Endothelial cell of umbilical vein (primary cell): ENCODE measurements at regions not wholly inside any gene's neighbourhood (a gene's known extent, or its start where the extent isn't known, plus 50 kb on each side); places are given as distances from the start of the nearest gene placed in this dataset.

Source experiments
- BruUV-seq: library from RNA; stranded (reverse); fragments of 400-500 nt; replicated peaks from 2 replicates; lab custom pipeline; 2021; lab: Mats Ljungman, UMichigan
- CTCF ChIA-PET: fragments of 300-600, 350-600 bp; sonication (Branson Sonifier 250); formaldehyde crosslinking; loops from one replicate; lab custom pipeline; 2021; ENCODE audit warnings: antibody characterized with exemption, inconsistent platforms; lab: Charles Lee
- POLR2A ChIA-PET: fragments of 300-600, 350-600 bp; sonication (Branson Sonifier 250); formaldehyde crosslinking; loops from one replicate; lab custom pipeline; 2021; ENCODE audit warnings: antibody characterized with exemption, inconsistent platforms; lab: Charles Lee
- DNase-seq: peaks from one replicate; pipeline ENCODE4 v3.0.0-alpha.2; 2011; ENCODE audit warnings: low read depth, low spot score
- FAIRE-seq: peaks from 2 replicates; lab custom pipeline; 2011; peaks lifted over from hg19 to GRCh38; lab: Jason Lieb, UNC
- H2AFZ ChIP-seq: 2 replicates; pipeline ENCODE4 v1.6.0; 2012; ENCODE audit warnings: low read depth, low read length, control low read depth, inconsistent platforms
- H3K27ac ChIP-seq: 2 replicates; pipeline ENCODE4 v1.5.1; 2011; ENCODE audit warnings: low read depth, mild to moderate bottlenecking, control low read depth, low read length, moderate library complexity; ENCODE audit not compliant: insufficient read depth
- H3K27me3 ChIP-seq, 2 experiments: 2 replicates each; pipeline versions ENCODE4 v1.6.0 to v1.6.1; 2011; ENCODE audit warnings: low read length in 2 of 2, mixed read lengths in 1 of 2; ENCODE audit not compliant: control insufficient read depth in 2 of 2, insufficient read depth in 2 of 2
- H3K36me3 ChIP-seq, 2 experiments: 2 replicates in 1 of 2; 3 replicates in 1 of 2; pipeline ENCODE4 v1.5.1; 2011; ENCODE audit warnings: low read length in 2 of 2, mild to moderate bottlenecking in 1 of 2, moderate library complexity in 1 of 2; ENCODE audit not compliant: control insufficient read depth in 2 of 2, insufficient read depth in 2 of 2; ENCODE audit errors: extremely low read depth in 1 of 2
- H3K4me1 ChIP-seq: 3 replicates; pipeline ENCODE4 v1.5.1; 2011; ENCODE audit warnings: mild to moderate bottlenecking, low read length; ENCODE audit not compliant: control insufficient read depth, insufficient read depth; ENCODE audit errors: extremely low read depth
- H3K4me2 ChIP-seq: 2 replicates; pipeline ENCODE4 v1.6.1; 2011; ENCODE audit warnings: low read length, control low read depth, mixed read lengths; ENCODE audit not compliant: insufficient read depth
- H3K4me3 ChIP-seq, 3 experiments: fragments of 200-600 bp in 1 of 3; sonication (generic), shearing (Covaris generic) in 1 of 3; replicated peaks in 1 of 3; 2 replicates each; pipeline ENCODE4 v1.5.1; 2011 to 2016; ENCODE audit warnings: control low read depth in 3 of 3, low read length in 3 of 3, mild to moderate bottlenecking in 2 of 3, inconsistent platforms in 1 of 3, low read depth in 1 of 3, moderate library complexity in 1 of 3; ENCODE audit not compliant: insufficient read depth in 1 of 3
- H3K79me2 ChIP-seq: 2 replicates; pipeline ENCODE4 v1.6.0; 2012; ENCODE audit warnings: low read length, inconsistent platforms; ENCODE audit not compliant: control insufficient read depth, insufficient read depth
- H3K9ac ChIP-seq: replicated peaks from 2 replicates; pipeline ENCODE3; 2011; ENCODE audit warnings: low read length, control low read depth; ENCODE audit not compliant: insufficient read depth; ENCODE audit errors: extremely low read depth
- H3K9me1 ChIP-seq: replicated peaks from 3 replicates; pipeline ENCODE4 v1.6.0; 2011; ENCODE audit warnings: mild to moderate bottlenecking, low read length; ENCODE audit not compliant: control insufficient read depth, insufficient read depth; ENCODE audit errors: extremely low read depth
- H3K9me3 ChIP-seq: replicated peaks from 2 replicates; pipeline ENCODE4 v1.5.1; 2012; ENCODE audit warnings: low read length, inconsistent platforms; ENCODE audit not compliant: control insufficient read depth, insufficient read depth
- H4K20me1 ChIP-seq: replicated peaks from 2 replicates; pipeline ENCODE3; 2011; ENCODE audit warnings: mild to moderate bottlenecking, low read length; ENCODE audit not compliant: control insufficient read depth, insufficient read depth; ENCODE audit errors: extremely low read depth
- EZH2 ChIP-seq: IDR thresholded peaks from 2 replicates; pipeline ENCODE4 v1.6.1; 2012; ENCODE audit warnings: borderline replicate concordance, low read depth, mild to moderate bottlenecking, moderate library complexity, low read length, inconsistent platforms; ENCODE audit not compliant: severe bottlenecking
- FOS ChIP-seq: IDR thresholded peaks from 2 replicates; pipeline ENCODE4 v1.6.1; 2011; ENCODE audit warnings: mild to moderate bottlenecking, low read length, moderate library complexity, borderline replicate concordance; ENCODE audit not compliant: insufficient read depth
- GATA2 ChIP-seq: IDR thresholded peaks from 2 replicates; pipeline ENCODE4 v1.7.0; 2011; ENCODE audit warnings: low read depth, mild to moderate bottlenecking, moderate library complexity, mixed read lengths, low read length; ENCODE audit not compliant: insufficient read length, insufficient read depth
- JUN ChIP-seq: IDR thresholded peaks from 2 replicates; pipeline ENCODE4 v1.6.1; 2011; ENCODE audit warnings: borderline replicate concordance, low read depth; ENCODE audit not compliant: insufficient read length, insufficient read depth
- MYC ChIP-seq: IDR thresholded peaks from one replicate; pipeline ENCODE4 v1.6.1; 2011; ENCODE audit warnings: mild to moderate bottlenecking, low read depth, low read length
- POLR2A ChIP-seq: IDR thresholded peaks from 2 replicates; pipeline ENCODE4 v1.6.1; 2012; ENCODE audit warnings: low read depth, mild to moderate bottlenecking, control low read depth, low read length
- POLR2AphosphoS5 ChIP-seq: IDR thresholded peaks from 2 replicates; pipeline ENCODE4 v1.6.1; 2012; ENCODE audit warnings: low read depth, mild to moderate bottlenecking, control low read depth, low read length, moderate library complexity; ENCODE audit not compliant: insufficient read depth
- dilution Hi-C: fragments of 300-500 bp; cut with MboI; formaldehyde crosslinking; loops from one replicate; pipeline ENCODE4 v1.15.0; 2019; ENCODE audit warnings: low sequenced_read_pairs; ENCODE audit not compliant: extremely low pct_ligation_motif_present
- intact Hi-C: fragments of 100-400 bp; cut with micrococcal nuclease; formaldehyde crosslinking; loops from one replicate; pipeline ENCODE4 v1.10.0; 2022
- TF ChIP-seq, protein P1 (sequence below), 2 donors: IDR thresholded peaks; 1 replicate in 1 of 2; 2 replicates in 1 of 2; pipeline ENCODE4 v1.5.1; 2011; ENCODE audit warnings: low read length in 2 of 2, mild to moderate bottlenecking in 2 of 2, moderate library complexity in 2 of 2, control low read depth in 1 of 2, inconsistent platforms in 1 of 2, low read depth in 1 of 2; ENCODE audit not compliant: insufficient read depth in 1 of 2; ENCODE audit errors: extremely low read depth in 1 of 2

DNA sequence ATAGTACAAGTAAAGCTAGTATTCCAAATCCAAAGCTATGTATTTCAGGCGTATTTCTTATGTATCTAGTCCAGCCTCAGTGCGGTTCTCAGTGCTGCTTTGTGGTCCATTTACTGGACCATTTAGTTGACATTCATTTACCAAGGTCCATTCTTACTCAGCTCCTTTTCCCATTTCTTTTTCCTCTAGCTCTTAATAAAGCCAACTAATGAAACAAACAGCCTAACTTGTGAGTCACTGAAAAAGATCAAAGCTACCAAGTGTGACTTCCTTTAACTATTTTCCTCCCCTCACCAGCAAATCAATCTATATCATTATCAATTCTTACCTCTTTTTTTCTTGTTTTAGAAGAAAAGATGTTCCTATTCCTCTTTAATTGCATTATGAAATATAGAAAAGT lies 64.0 kb downstream of the CYB561 start:
- TF ChIP-seq FOS (peak; percentile 29), EZH2 (no peak), POLR2A (no peak), GATA2 (no peak), POLR2AphosphoS5 (no peak), MYC (no peak), JUN (no peak)
- TF ChIP-seq, protein P1, sequence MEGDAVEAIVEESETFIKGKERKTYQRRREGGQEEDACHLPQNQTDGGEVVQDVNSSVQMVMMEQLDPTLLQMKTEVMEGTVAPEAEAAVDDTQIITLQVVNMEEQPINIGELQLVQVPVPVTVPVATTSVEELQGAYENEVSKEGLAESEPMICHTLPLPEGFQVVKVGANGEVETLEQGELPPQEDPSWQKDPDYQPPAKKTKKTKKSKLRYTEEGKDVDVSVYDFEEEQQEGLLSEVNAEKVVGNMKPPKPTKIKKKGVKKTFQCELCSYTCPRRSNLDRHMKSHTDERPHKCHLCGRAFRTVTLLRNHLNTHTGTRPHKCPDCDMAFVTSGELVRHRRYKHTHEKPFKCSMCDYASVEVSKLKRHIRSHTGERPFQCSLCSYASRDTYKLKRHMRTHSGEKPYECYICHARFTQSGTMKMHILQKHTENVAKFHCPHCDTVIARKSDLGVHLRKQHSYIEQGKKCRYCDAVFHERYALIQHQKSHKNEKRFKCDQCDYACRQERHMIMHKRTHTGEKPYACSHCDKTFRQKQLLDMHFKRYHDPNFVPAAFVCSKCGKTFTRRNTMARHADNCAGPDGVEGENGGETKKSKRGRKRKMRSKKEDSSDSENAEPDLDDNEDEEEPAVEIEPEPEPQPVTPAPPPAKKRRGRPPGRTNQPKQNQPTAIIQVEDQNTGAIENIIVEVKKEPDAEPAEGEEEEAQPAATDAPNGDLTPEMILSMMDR (IDR thresholded peaks at IDR 0.05; ENCODE audit: extremely low read depth in 1 of 2, insufficient read depth in 1 of 2, low read depth in 1 of 2, low read length in 2 of 2), result no peak
- no peaks in the 10 kb centered on the region for H4K20me1 ChIP-seq
- FAIRE-seq (no peak), DNase-seq (peak; percentile 30)
- no peaks in the 10 kb centered on the region for H3K9me1 ChIP-seq
- no peaks in the 10 kb centered on the region for H3K27me3 ChIP-seq
- H3K4me2 ChIP-seq, result no peak overlapping the region
- ChIA-PET CTCF (interaction anchor here (0.6 to 2.2 kb wide), 7 partner anchors 10 to 300 kb away, joined by 3 to 11 read pairs (median 4); no protein-coding TSS in a partner anchor), POLR2A (no interaction called here)
- no TSS peak for BruUV-seq
- no peak overlapping the region for H3K9ac ChIP-seq
- H2AFZ ChIP-seq, result no peak overlapping the region
- H3K4me3 ChIP-seq, result no peak overlapping the region
- H3K36me3 ChIP-seq, result no peaks in the 10 kb centered on the region
- no peaks in the 10 kb centered on the region for H3K79me2 ChIP-seq
- no peaks in the 10 kb centered on the region for H3K9me3 ChIP-seq
- dilution Hi-C loops, result no loop called here
- intact Hi-C loops, result no loop called here
- peaks cover 4% of the 10 kb centered on the region for H3K4me1 ChIP-seq
- H3K27ac ChIP-seq, result no peak overlapping the region
